ENCODE measurements at regions not wholly inside any gene's neighbourhood (a gene's known extent, or its start where the extent isn't known, plus 50 kb on each side); places are given as distances from the start of the nearest gene placed in this dataset.

DNA sequence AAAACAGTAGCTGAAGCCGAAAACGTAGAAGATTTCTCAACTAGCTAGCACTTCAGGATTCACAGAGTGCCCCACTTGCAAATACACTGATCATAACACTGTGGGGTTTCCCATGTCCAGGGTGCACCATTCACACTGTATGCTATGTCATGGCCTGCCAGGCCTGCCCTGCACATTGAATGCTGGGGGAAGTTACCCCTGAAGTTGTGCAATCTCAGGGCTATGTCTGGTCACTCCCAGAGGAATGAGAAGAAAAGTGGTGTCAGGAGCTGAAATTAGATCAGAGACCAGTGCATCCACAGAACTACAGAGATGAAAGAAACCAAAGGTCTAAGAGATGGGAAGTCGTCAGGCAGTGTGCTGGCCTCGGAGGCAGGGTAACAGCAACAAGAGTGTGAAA, 196.8 kb downstream of the RAP2A start:
- no peaks in the 10 kb centered on the region for H3K36me3 ChIP-seq
- H3K4me3 ChIP-seq: no peak overlapping the region
- H3K9me3 ChIP-seq: no peaks in the 10 kb centered on the region
- ATAC-seq (ENCODE audit: insufficient number of reproducible peaks, low FRiP score, low read depth) (no peak), DNase-seq (ENCODE audit: low spot score) (no peak)
- no peaks in the 10 kb centered on the region for H3K27me3 ChIP-seq (replicated peaks; ENCODE audit: insufficient read depth)
- no peak for TF ChIP-seq CTCF (IDR thresholded peaks at IDR 0.05)
- no peak overlapping the region for H3K27ac ChIP-seq
- H3K4me1 ChIP-seq (ENCODE audit: control insufficient read depth in 1 of 2, low read depth in 2 of 2): peaks cover 0 to 10% of the 10 kb centered on the region in 2 donors

DNA sequence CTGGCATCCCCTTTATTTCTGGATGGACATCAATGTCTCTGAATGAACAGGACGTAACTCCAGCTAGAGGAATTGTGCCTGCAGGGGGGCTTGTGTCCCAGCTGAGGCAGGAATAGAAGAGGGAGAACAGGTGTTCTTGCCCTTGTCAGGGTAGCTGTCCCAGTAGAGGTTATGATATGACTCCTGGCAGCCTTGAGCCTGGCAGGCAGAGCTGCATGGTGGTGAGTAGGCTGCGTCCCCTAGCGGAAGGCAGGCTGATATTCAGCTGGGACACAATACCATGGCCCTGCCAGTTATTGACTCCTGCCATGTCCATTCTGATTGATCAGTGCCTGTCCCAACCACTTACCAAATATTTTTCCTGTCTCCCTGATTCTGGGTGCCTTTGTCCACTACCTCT, 197.2 kb downstream of the RAP2A start:
- Histone ChIP-seq H3K27ac (no peak overlapping the region), H3K9me3 (no peaks in the 10 kb centered on the region), H3K4me1 (ENCODE audit: control insufficient read depth in 1 of 2, low read depth in 2 of 2) (peaks cover 0 to 10% of the 10 kb centered on the region in 2 donors), H3K36me3 (no peaks in the 10 kb centered on the region), H3K4me3 (no peak overlapping the region), H3K27me3 (replicated peaks; ENCODE audit: insufficient read depth) (no peaks in the 10 kb centered on the region)
- DNase-seq (ENCODE audit: low spot score): no peak
- no peak for TF ChIP-seq CTCF (IDR thresholded peaks at IDR 0.05)
- no peak for ATAC-seq (ENCODE audit: insufficient number of reproducible peaks, low FRiP score, low read depth)

GRCh38 chr13:97639236-97639635, 205.3 kb downstream of the RAP2A start:
- Histone ChIP-seq H3K36me3 (no peaks in the 10 kb centered on the region), H3K9me3 (no peaks in the 10 kb centered on the region), H3K27me3 (replicated peaks; ENCODE audit: insufficient read depth) (no peaks in the 10 kb centered on the region), H3K4me3 (no peak overlapping the region), H3K4me1 (ENCODE audit: control insufficient read depth in 1 of 2, low read depth in 2 of 2) (no peaks in the 10 kb centered on the region), H3K27ac (no peak overlapping the region)
- no peak for DNase-seq (ENCODE audit: low spot score)
- no peak for ATAC-seq (ENCODE audit: insufficient number of reproducible peaks, low FRiP score, low read depth)
- no peak for TF ChIP-seq CTCF (IDR thresholded peaks at IDR 0.05)

GRCh38 chr13:97640268-97640667, 206.3 kb downstream of the RAP2A start:
- no peak for DNase-seq (ENCODE audit: low spot score)
- H3K9me3 ChIP-seq: no peaks in the 10 kb centered on the region
- no peaks in the 10 kb centered on the region for H3K4me1 ChIP-seq (ENCODE audit: control insufficient read depth in 1 of 2, low read depth in 2 of 2)
- no peak for ATAC-seq (ENCODE audit: insufficient number of reproducible peaks, low FRiP score, low read depth)
- no peaks in the 10 kb centered on the region for H3K27me3 ChIP-seq (replicated peaks; ENCODE audit: insufficient read depth)
- no peak overlapping the region for H3K4me3 ChIP-seq
- no peak overlapping the region for H3K27ac ChIP-seq
- H3K36me3 ChIP-seq: no peaks in the 10 kb centered on the region
- no peak for TF ChIP-seq CTCF (IDR thresholded peaks at IDR 0.05)

DNA sequence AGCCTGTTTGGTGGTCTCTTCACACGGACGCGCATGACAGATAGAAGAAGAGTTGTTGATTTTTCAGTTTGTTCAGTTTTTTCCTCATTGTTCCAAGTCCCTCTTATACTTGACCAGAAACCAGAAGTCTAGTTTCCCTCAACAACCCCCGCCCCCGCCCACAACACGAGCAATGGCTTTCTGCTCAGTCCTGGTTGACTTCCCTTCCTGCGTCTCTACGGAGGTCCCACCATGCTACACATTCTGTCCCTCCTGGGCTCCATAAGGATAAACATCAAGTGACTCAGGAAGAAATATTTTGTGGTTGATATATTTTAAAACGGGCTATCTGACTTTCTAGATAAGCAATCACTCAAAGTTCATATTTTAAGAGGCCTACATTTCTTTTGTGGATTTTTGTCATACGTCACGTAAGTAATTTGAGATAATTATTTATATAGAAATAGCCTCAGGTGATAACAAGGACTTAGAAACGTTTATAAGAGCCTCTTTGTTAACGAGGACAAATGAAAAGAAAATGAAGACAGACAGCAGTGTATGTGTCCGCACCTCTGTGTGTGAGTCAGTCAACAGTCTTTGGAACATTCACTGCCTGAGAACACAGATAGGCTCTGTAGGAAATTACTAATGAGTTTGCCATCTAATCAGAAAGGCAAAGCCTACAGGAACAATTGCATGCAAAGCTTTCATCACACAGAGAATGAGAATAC, 214.4 kb downstream of the RAP2A start:
- Histone ChIP-seq H3K4me3 (no peak overlapping the region), H3K27ac (no peak overlapping the region), H3K27me3 (replicated peaks; ENCODE audit: insufficient read depth) (no peaks in the 10 kb centered on the region), H3K9me3 (no peaks in the 10 kb centered on the region), H3K36me3 (no peaks in the 10 kb centered on the region), H3K4me1 (ENCODE audit: control insufficient read depth in 1 of 2, low read depth in 2 of 2) (no peaks in the 10 kb centered on the region)
- ATAC-seq (ENCODE audit: insufficient number of reproducible peaks, low FRiP score, low read depth) (no peak), DNase-seq (ENCODE audit: low spot score) (no peak)
- TF ChIP-seq CTCF (IDR thresholded peaks at IDR 0.05): no peak

All from thoracic aorta (tissue), 2 donors.